ENCODE measurements at regions not wholly inside any gene's neighbourhood (a gene's known extent, or its start where the extent isn't known, plus 50 kb on each side); places are given as distances from the start of the nearest gene placed in this dataset.

DNA sequence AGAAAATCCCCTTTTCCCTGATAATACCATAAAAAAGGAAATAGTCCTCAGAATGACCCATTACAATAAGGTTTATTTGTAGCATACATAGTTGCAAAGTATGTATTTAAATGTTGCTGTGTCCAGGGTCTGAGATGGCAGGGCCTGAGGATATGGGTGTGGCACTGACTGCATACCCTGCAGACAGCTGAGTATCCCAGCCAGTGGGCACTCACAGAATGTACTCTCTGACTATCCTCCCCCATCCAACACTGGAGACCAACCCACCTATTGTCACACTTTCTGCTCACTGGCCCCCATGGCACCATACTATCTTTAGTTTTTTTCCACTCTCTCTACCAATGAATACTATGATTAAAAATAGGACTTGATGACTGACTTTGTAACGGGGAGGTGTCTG lies 215.8 kb upstream of the FOXA2 start:
- Histone ChIP-seq H3K36me3 (ENCODE audit: control insufficient read depth, insufficient read depth, low read length) (no peaks in the 10 kb centered on the region), H3K79me2 (ENCODE audit: control insufficient read depth, insufficient read depth, low read length) (no peaks in the 10 kb centered on the region), H3K9me1 (ENCODE audit: control insufficient read depth, insufficient read depth, low read length) (no peaks in the 10 kb centered on the region), H3K27ac (ENCODE audit: extremely low read depth, low read depth, low read length) (no peak overlapping the region), H3K4me1 (replicated peaks in 1 of 2; ENCODE audit: control insufficient read depth in 2 of 2, insufficient read depth in 2 of 2, low read length in 2 of 2) (no peaks in the 10 kb centered on the region), H3K9me3 (replicated peaks; ENCODE audit: control insufficient read depth, insufficient read depth, low read depth, low read length) (no peaks in the 10 kb centered on the region), H3K4me2 (ENCODE audit: insufficient read depth, low read length) (no peak overlapping the region), H4K20me1 (replicated peaks; ENCODE audit: control insufficient read depth, insufficient read depth, low read length) (no peaks in the 10 kb centered on the region), H2AFZ (ENCODE audit: low read depth, low read length) (no peak overlapping the region), H3K9ac (ENCODE audit: insufficient read depth in 1 of 2, low read depth in 2 of 2, low read length in 2 of 2) (no peak overlapping the region), H3K27me3 (ENCODE audit: control insufficient read depth in 2 of 2, insufficient read depth in 2 of 2, low read length in 2 of 2) (peaks cover 0 to 19% of the 10 kb centered on the region in 2 experiments; a peak in 3 of 5 replicates), H3K4me3 (no peak overlapping the region)
- 0% methylated on average over 1 of the region's 1 CpG for WGBS (ENCODE audit: insufficient coverage, low coverage, missing lambda C conversion rate)
- intact Hi-C loops (cut with micrococcal nuclease) (no loop called here), in situ Hi-C loops (cut with MboI) (no loop called here)
- ChIA-PET POLR2A (interaction anchor here (0.6 to 0.7 kb wide), 2 partner anchors 12 to 550 kb away, joined by 3 read pairs; no protein-coding TSS in a partner anchor), CTCF (ENCODE audit: low intra/inter-chr PET ratio) (no interaction called here)
- DNase-seq (ENCODE audit: extremely low read depth in 1 of 4, low spot score in 3 of 4) = no peak
- no peak for ATAC-seq
- no peak for TF ChIP-seq ZNF586 (CRISPR knock-in tag; conservative IDR thresholded peaks at IDR 0.05)
- TF ChIP-seq TGIF2 (CRISPR knock-in tag; IDR thresholded peaks at IDR 0.05) = no peak
- TF ChIP-seq, protein P1, sequence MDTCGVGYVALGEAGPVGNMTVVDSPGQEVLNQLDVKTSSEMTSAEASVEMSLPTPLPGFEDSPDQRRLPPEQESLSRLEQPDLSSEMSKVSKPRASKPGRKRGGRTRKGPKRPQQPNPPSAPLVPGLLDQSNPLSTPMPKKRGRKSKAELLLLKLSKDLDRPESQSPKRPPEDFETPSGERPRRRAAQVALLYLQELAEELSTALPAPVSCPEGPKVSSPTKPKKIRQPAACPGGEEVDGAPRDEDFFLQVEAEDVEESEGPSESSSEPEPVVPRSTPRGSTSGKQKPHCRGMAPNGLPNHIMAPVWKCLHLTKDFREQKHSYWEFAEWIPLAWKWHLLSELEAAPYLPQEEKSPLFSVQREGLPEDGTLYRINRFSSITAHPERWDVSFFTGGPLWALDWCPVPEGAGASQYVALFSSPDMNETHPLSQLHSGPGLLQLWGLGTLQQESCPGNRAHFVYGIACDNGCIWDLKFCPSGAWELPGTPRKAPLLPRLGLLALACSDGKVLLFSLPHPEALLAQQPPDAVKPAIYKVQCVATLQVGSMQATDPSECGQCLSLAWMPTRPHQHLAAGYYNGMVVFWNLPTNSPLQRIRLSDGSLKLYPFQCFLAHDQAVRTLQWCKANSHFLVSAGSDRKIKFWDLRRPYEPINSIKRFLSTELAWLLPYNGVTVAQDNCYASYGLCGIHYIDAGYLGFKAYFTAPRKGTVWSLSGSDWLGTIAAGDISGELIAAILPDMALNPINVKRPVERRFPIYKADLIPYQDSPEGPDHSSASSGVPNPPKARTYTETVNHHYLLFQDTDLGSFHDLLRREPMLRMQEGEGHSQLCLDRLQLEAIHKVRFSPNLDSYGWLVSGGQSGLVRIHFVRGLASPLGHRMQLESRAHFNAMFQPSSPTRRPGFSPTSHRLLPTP (IDR thresholded peaks at IDR 0.05; ENCODE audit: borderline replicate concordance, extremely low read depth, insufficient read length) = no peak
- no peak for TF ChIP-seq HOXB6 (CRISPR knock-in tag; IDR thresholded peaks at IDR 0.05; ENCODE audit: borderline replicate concordance)
- no peak for FAIRE-seq
- no TSS peak for BruUV-seq (replicated peaks)

Data from K562 (cell line).